Keratinocyte (primary cell): ENCODE measurements at regions not wholly inside any gene's neighbourhood (a gene's known extent, or its start where the extent isn't known, plus 50 kb on each side); places are given as distances from the start of the nearest gene placed in this dataset.

ENCODE experiments used
- EZH2 ChIP-seq: IDR thresholded peaks from one replicate; pipeline ENCODE4 v1.6.1; 2012; ENCODE audit warnings: inconsistent platforms, mild to moderate bottlenecking, low read length, moderate library complexity
- TF ChIP-seq, protein P1 (sequence below), 3 experiments: IDR thresholded peaks in 1 of 3; conservative IDR thresholded peaks in 1 of 3; optimal IDR thresholded peaks in 1 of 3; 2 replicates in 2 of 3; 3 replicates in 1 of 3; pipeline versions ENCODE3 to v1.5.1; 2011; ENCODE audit warnings: low read length in 3 of 3, mild to moderate bottlenecking in 3 of 3, moderate library complexity in 2 of 3, control low read depth in 1 of 3, inconsistent platforms in 1 of 3; ENCODE audit not compliant: insufficient read depth in 2 of 3; ENCODE audit errors: extremely low read depth in 1 of 3

DNA sequence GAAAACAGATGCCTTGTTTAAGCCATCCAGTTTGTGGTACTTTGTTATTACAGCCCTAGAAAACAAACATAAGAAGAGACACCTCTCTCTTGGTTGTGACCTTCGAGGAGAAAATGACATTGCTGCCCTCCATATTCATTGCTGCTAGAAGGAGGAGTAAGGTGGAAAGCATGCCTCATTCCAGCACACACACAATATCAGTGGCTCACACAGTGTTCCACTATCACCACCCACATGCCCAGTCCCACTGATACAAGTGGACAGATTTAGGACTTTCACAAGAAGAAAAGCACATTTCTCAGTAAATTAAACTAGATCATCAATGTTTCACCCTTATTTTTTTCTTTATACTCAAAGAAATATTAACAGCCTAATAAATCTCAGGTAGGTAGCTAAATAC is 143.6 kb downstream of the PHLDA1 start:
- TF ChIP-seq, protein P1, sequence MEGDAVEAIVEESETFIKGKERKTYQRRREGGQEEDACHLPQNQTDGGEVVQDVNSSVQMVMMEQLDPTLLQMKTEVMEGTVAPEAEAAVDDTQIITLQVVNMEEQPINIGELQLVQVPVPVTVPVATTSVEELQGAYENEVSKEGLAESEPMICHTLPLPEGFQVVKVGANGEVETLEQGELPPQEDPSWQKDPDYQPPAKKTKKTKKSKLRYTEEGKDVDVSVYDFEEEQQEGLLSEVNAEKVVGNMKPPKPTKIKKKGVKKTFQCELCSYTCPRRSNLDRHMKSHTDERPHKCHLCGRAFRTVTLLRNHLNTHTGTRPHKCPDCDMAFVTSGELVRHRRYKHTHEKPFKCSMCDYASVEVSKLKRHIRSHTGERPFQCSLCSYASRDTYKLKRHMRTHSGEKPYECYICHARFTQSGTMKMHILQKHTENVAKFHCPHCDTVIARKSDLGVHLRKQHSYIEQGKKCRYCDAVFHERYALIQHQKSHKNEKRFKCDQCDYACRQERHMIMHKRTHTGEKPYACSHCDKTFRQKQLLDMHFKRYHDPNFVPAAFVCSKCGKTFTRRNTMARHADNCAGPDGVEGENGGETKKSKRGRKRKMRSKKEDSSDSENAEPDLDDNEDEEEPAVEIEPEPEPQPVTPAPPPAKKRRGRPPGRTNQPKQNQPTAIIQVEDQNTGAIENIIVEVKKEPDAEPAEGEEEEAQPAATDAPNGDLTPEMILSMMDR (optimal IDR thresholded peaks at IDR 0.05 in 1 of 3, IDR thresholded peaks at IDR 0.05 in 1 of 3, conservative IDR thresholded peaks at IDR 0.05 in 1 of 3; ENCODE audit: extremely low read depth in 1 of 3, insufficient read depth in 2 of 3, low read length in 3 of 3) = no peak
- no peak for TF ChIP-seq EZH2
